H1 (cell line): ENCODE measurements at regions not wholly inside any gene's neighbourhood (a gene's known extent, or its start where the extent isn't known, plus 50 kb on each side); places are given as distances from the start of the nearest gene placed in this dataset.

Source experiments
- CTCF ChIA-PET: fragments of 300-600 bp; sonication (Branson Sonifier 250); formaldehyde crosslinking; loops from one replicate; lab custom pipeline; 2021; ENCODE audit not compliant: partially characterized antibody; lab: Charles Lee
- POLR2A ChIA-PET: fragments of 300-600 bp; sonication (Branson Sonifier 250); formaldehyde crosslinking; loops from one replicate; lab custom pipeline; 2021; ENCODE audit warnings: inconsistent platforms; ENCODE audit not compliant: partially characterized antibody; lab: Charles Lee
- DNase-seq, 2 experiments: peaks; one replicate each; pipeline versions ENCODE4 v3.0.0 to v3.0.0-alpha.2; 2010 to 2022; ENCODE audit warnings: low spot score in 2 of 2, low read depth in 1 of 2, mixed read lengths in 1 of 2
- FAIRE-seq: peaks from 2 replicates; lab custom pipeline; 2011; peaks lifted over from hg19 to GRCh38; lab: Jason Lieb, UNC
- H2AFZ ChIP-seq: 2 replicates; pipeline ENCODE4 v1.8.1; 2012; ENCODE audit warnings: low read length, inconsistent platforms
- H2AK5ac ChIP-seq: 2 replicates; pipeline ENCODE4 v1.6.1; 2013; ENCODE audit warnings: low read depth, low read length
- H2BK120ac ChIP-seq: replicated peaks from 2 replicates; pipeline ENCODE3; 2013; ENCODE audit warnings: low read depth, low read length, inconsistent platforms
- H2BK12ac ChIP-seq: 2 replicates; pipeline ENCODE4 v1.6.1; 2013; ENCODE audit warnings: low read depth, low read length
- H2BK15ac ChIP-seq: 2 replicates; pipeline ENCODE4 v1.6.1; 2013; ENCODE audit warnings: low read length
- H2BK20ac ChIP-seq: 2 replicates; pipeline ENCODE4 v1.6.1; 2013; ENCODE audit warnings: low read length
- H2BK5ac ChIP-seq: 2 replicates; pipeline ENCODE4 v1.6.1; 2013; ENCODE audit warnings: low read depth, low read length
- H3K14ac ChIP-seq: 2 replicates; pipeline ENCODE4 v1.6.1; 2013; ENCODE audit warnings: inconsistent platforms; ENCODE audit not compliant: insufficient read length
- H3K18ac ChIP-seq: 2 replicates; pipeline ENCODE4 v1.6.1; 2013; ENCODE audit warnings: low read length; ENCODE audit errors: extremely low read depth
- H3K23ac ChIP-seq: 2 replicates; pipeline ENCODE4 v1.6.1; 2013; ENCODE audit warnings: inconsistent platforms; ENCODE audit not compliant: insufficient read length
- H3K23me2 ChIP-seq: 2 replicates; pipeline ENCODE4 v1.6.1; 2013; ENCODE audit warnings: low read depth, low read length
- H3K27ac ChIP-seq: 2 replicates; pipeline ENCODE4 v1.6.1; 2011; ENCODE audit warnings: low read depth, low read length, inconsistent platforms
- H3K27me3 ChIP-seq, 4 experiments: replicated peaks in 1 of 4; 1 replicate in 1 of 4; 2 replicates in 3 of 4; pipeline versions ENCODE4 v1.6.1 to v1.8.1; 2011 to 2013; ENCODE audit warnings: low read length in 3 of 4, mild to moderate bottlenecking in 3 of 4, inconsistent platforms in 2 of 4, mixed read lengths in 2 of 4, moderate library complexity in 1 of 4; ENCODE audit not compliant: control insufficient read depth in 3 of 4, insufficient read depth in 3 of 4; ENCODE audit errors: extremely low read depth in 1 of 4
- H3K36me3 ChIP-seq, 4 experiments: 2 replicates each; pipeline versions ENCODE4 v1.6.1 to v1.8.1; 2011 to 2013; ENCODE audit warnings: mild to moderate bottlenecking in 4 of 4, low read length in 3 of 4, moderate library complexity in 2 of 4, control low read depth in 1 of 4, inconsistent platforms in 1 of 4; ENCODE audit not compliant: insufficient read depth in 4 of 4, control insufficient read depth in 2 of 4
- H3K4ac ChIP-seq: replicated peaks from 2 replicates; pipeline ENCODE3; 2013; ENCODE audit warnings: low read length, low read depth, mixed read lengths, inconsistent platforms; ENCODE audit not compliant: insufficient read length
- H3K4me1 ChIP-seq, 4 experiments: replicated peaks in 1 of 4; 1 replicate in 1 of 4; 2 replicates in 3 of 4; pipeline versions ENCODE4 v1.6.1 to v1.8.1; 2011 to 2013; ENCODE audit warnings: low read length in 3 of 4, inconsistent platforms in 2 of 4, mixed read lengths in 1 of 4; ENCODE audit not compliant: insufficient read depth in 4 of 4, control insufficient read depth in 3 of 4
- H3K4me2 ChIP-seq, 2 experiments: 2 replicates each; pipeline versions ENCODE4 v1.6.1 to v1.8.1; 2011 to 2013; ENCODE audit warnings: low read depth in 2 of 2, low read length in 2 of 2, control low read depth in 1 of 2, inconsistent platforms in 1 of 2, mild to moderate bottlenecking in 1 of 2; ENCODE audit not compliant: insufficient read depth in 1 of 2
- H3K4me3 ChIP-seq, 4 experiments: fragments of 200-600, 300-600 bp in 1 of 4; sonication (generic), shearing (Covaris generic), sonication (Bioruptor Twin) in 1 of 4; 2 replicates each; pipeline versions ENCODE4 v1.5.1 to v1.8.1; 2011 to 2016; ENCODE audit warnings: low read length in 4 of 4, low read depth in 3 of 4, control low read depth in 2 of 4, inconsistent platforms in 2 of 4, mild to moderate bottlenecking in 2 of 4, mixed read lengths in 1 of 4, moderate library complexity in 1 of 4; ENCODE audit not compliant: insufficient read depth in 2 of 4; ENCODE audit errors: extremely low read depth in 1 of 4
- H3K56ac ChIP-seq: replicated peaks from 2 replicates; pipeline ENCODE3; 2013; ENCODE audit warnings: low read depth, mild to moderate bottlenecking, mixed read lengths, low read length, inconsistent platforms; ENCODE audit not compliant: insufficient read length
- H3K79me1 ChIP-seq: 2 replicates; pipeline ENCODE4 v1.6.1; 2013; ENCODE audit warnings: low read depth, low read length, control low read depth
- H3K79me2 ChIP-seq, 2 experiments: 2 replicates each; pipeline versions ENCODE4 v1.6.1 to v1.8.1; 2012 to 2013; ENCODE audit warnings: low read length in 2 of 2, mild to moderate bottlenecking in 2 of 2, inconsistent platforms in 1 of 2; ENCODE audit not compliant: insufficient read depth in 2 of 2, control insufficient read depth in 1 of 2
- H3K9ac ChIP-seq, 4 experiments: replicated peaks in 1 of 4; 1 replicate in 1 of 4; 2 replicates in 3 of 4; pipeline versions ENCODE4 v1.6.1 to v1.8.1; 2011 to 2013; ENCODE audit warnings: low read depth in 3 of 4, low read length in 3 of 4, control low read depth in 2 of 4, mild to moderate bottlenecking in 2 of 4, moderate library complexity in 2 of 4, inconsistent platforms in 1 of 4; ENCODE audit errors: extremely low read depth in 1 of 4
- H3K9me3 ChIP-seq, 2 experiments: 2 replicates each; pipeline versions ENCODE4 v1.6.1 to v1.8.1; 2012 to 2013; ENCODE audit warnings: mild to moderate bottlenecking in 2 of 2, moderate library complexity in 2 of 2, control low read depth in 1 of 2, inconsistent platforms in 1 of 2, low read depth in 1 of 2, low read length in 1 of 2, mixed read lengths in 1 of 2; ENCODE audit not compliant: insufficient read depth in 2 of 2
- H4K20me1 ChIP-seq, 2 experiments: replicated peaks in 1 of 2; 2 replicates each; pipeline versions ENCODE3 to v1.8.1; 2011 to 2013; ENCODE audit warnings: inconsistent platforms in 2 of 2, low read length in 2 of 2, mild to moderate bottlenecking in 1 of 2; ENCODE audit not compliant: insufficient read depth in 2 of 2, control insufficient read depth in 1 of 2
- H4K5ac ChIP-seq: 2 replicates; pipeline ENCODE4 v1.6.1; 2013; ENCODE audit warnings: low read length, low read depth, mixed read lengths, inconsistent platforms; ENCODE audit not compliant: insufficient read length
- H4K8ac ChIP-seq: 2 replicates; pipeline ENCODE4 v1.8.0; 2013; ENCODE audit warnings: mild to moderate bottlenecking, moderate library complexity, low read length, inconsistent platforms; ENCODE audit not compliant: insufficient read depth; ENCODE audit errors: extremely low read depth
- H4K91ac ChIP-seq: replicated peaks from 2 replicates; pipeline ENCODE3; 2013; ENCODE audit warnings: low read length, mixed read lengths, inconsistent platforms; ENCODE audit not compliant: insufficient read length
- ASH2L ChIP-seq: fragments of 200-600, 300-600 bp; sonication (generic); IDR thresholded peaks from one replicate; pipeline ENCODE4 v1.7.1; 2017; ENCODE audit warnings: low read length
- CBX8 ChIP-seq: fragments of 300-800, 300-1000 bp; sonication (generic); IDR thresholded peaks from 2 replicates; pipeline ENCODE4 v1.7.1; 2016; ENCODE audit warnings: low read depth, low read length, borderline replicate concordance
- GABPA ChIP-seq: IDR thresholded peaks from 2 replicates; pipeline ENCODE4 v1.6.1; 2011; ENCODE audit warnings: mild to moderate bottlenecking, low read length, moderate library complexity, borderline replicate concordance; ENCODE audit not compliant: insufficient read depth
- MAFK ChIP-seq: IDR thresholded peaks from 2 replicates; pipeline ENCODE4 v1.6.1; 2012; ENCODE audit warnings: low read depth, mild to moderate bottlenecking, improper control_type of control experiment, low read length
- WGBS, 2 experiments: shearing (Covaris generic) in 1 of 2; methylation state at CpG; one replicate each; pipeline versions ENCODE4 v1.1.6 to v1.1.7; 2013 to 2015; ENCODE audit warnings: low lambda C conversion rate in 2 of 2, mixed read lengths in 2 of 2, inconsistent platforms in 1 of 2, low coverage in 1 of 2, missing lambda C conversion rate in 1 of 2; ENCODE audit not compliant: insufficient replicate concordance in 2 of 2, insufficient coverage in 1 of 2, insufficient read length in 1 of 2; ENCODE audit errors: extremely low coverage in 1 of 2, missing lambda C conversion rate in 1 of 2; 5-methylcytosine and 5-hydroxymethylcytosine counted together

GRCh38 chr13:86864376-86864775, 806.8 kb upstream of the SLITRK5 start:
- no peaks in the 10 kb centered on the region for H3K79me2 ChIP-seq
- no peaks in the 10 kb centered on the region; a peak in 1 of 8 replicates for H3K36me3 ChIP-seq
- 78% methylated on average over 3 of the region's 3 CpGs; no CpG with 5 or more reads in 1 of the 2 experiments for WGBS, 2 experiments
- H3K9ac ChIP-seq: no peak overlapping the region
- H3K4me2 ChIP-seq: no peak overlapping the region
- TF ChIP-seq CBX8 (no peak), MAFK (no peak), ASH2L (no peak), GABPA (no peak)
- H3K18ac ChIP-seq: no peak overlapping the region
- no peak overlapping the region for H3K56ac ChIP-seq
- no peak for FAIRE-seq
- H3K14ac ChIP-seq: no peak overlapping the region
- no peak overlapping the region for H4K91ac ChIP-seq
- H3K79me1 ChIP-seq: no peaks in the 10 kb centered on the region
- H3K23ac ChIP-seq: no peak overlapping the region
- no peak overlapping the region for H2AK5ac ChIP-seq
- no peaks in the 10 kb centered on the region for H3K27me3 ChIP-seq
- H3K4me3 ChIP-seq: no peak overlapping the region
- H3K4me1 ChIP-seq: peaks cover 0 to 3% (median 0%) of the 10 kb centered on the region in 4 experiments; a peak in 1 of 7 replicates
- H3K9me3 ChIP-seq: peaks cover 0 to 6% of the 10 kb centered on the region in 2 experiments; a peak in 1 of 4 replicates
- H4K20me1 ChIP-seq: no peaks in the 10 kb centered on the region
- no peak overlapping the region for H2BK12ac ChIP-seq
- H4K8ac ChIP-seq: no peak overlapping the region
- no peak overlapping the region for H3K27ac ChIP-seq
- no peak overlapping the region for H2BK20ac ChIP-seq
- no peak overlapping the region for H2AFZ ChIP-seq
- no peak for DNase-seq
- no peak overlapping the region for H2BK15ac ChIP-seq
- ChIA-PET POLR2A (no interaction called here), CTCF (interaction anchor here (1.1 kb wide), 1 partner anchor 409 kb away, joined by 4 read pairs; no protein-coding TSS in a partner anchor)
- no peaks in the 10 kb centered on the region for H3K23me2 ChIP-seq
- no peak overlapping the region for H3K4ac ChIP-seq
- H2BK120ac ChIP-seq: no peak overlapping the region
- no peak overlapping the region for H2BK5ac ChIP-seq
- H4K5ac ChIP-seq: no peak overlapping the region
